Mesendoderm (in vitro differentiated cells): ENCODE measurements at regions not wholly inside any gene's neighbourhood (a gene's known extent, or its start where the extent isn't known, plus 50 kb on each side); places are given as distances from the start of the nearest gene placed in this dataset.

ENCODE experiments used
- DNase-seq: peaks from one replicate; pipeline ENCODE4 v3.0.0; 2013
- H2AK5ac ChIP-seq: 2 replicates; pipeline ENCODE4 v1.6.1; 2013; ENCODE audit warnings: low read length, inconsistent platforms
- H2BK120ac ChIP-seq: 2 replicates; pipeline ENCODE4 v1.6.1; 2013; ENCODE audit warnings: low read depth, mild to moderate bottlenecking, low read length, moderate library complexity, mixed read lengths
- H2BK15ac ChIP-seq: replicated peaks from 2 replicates; pipeline ENCODE4 v1.6.1; 2013; ENCODE audit warnings: low read depth, mild to moderate bottlenecking, moderate library complexity
- H2BK5ac ChIP-seq: 2 replicates; pipeline ENCODE4 v1.6.1; 2013; ENCODE audit warnings: low read length, inconsistent platforms
- H3K18ac ChIP-seq: 2 replicates; pipeline ENCODE4 v1.6.1; 2013; ENCODE audit warnings: mild to moderate bottlenecking, low read length, mixed read lengths
- H3K23ac ChIP-seq: one replicate; pipeline ENCODE4 v1.6.1; 2013; ENCODE audit warnings: low read length
- H3K27ac ChIP-seq: 2 replicates; pipeline ENCODE4 v1.5.1; 2013; ENCODE audit warnings: low read depth, mild to moderate bottlenecking, inconsistent platforms, low read length, moderate library complexity
- H3K27me3 ChIP-seq: 2 replicates; pipeline ENCODE4 v1.6.1; 2013; ENCODE audit warnings: low read length, control low read depth, mild to moderate bottlenecking, inconsistent platforms; ENCODE audit not compliant: insufficient read depth, poor library complexity
- H3K36me3 ChIP-seq: 2 replicates; pipeline ENCODE4 v1.6.1; 2013; ENCODE audit warnings: low read length, inconsistent platforms; ENCODE audit not compliant: control insufficient read depth, insufficient read depth
- H3K4ac ChIP-seq: one replicate; pipeline ENCODE4 v1.6.1; 2013; ENCODE audit warnings: low read depth, mild to moderate bottlenecking, low read length, moderate library complexity
- H3K4me1 ChIP-seq: 2 replicates; pipeline ENCODE4 v1.6.1; 2013; ENCODE audit warnings: low read depth, low read length, inconsistent platforms; ENCODE audit not compliant: control insufficient read depth
- H3K4me2 ChIP-seq: 2 replicates; pipeline ENCODE4 v1.6.1; 2013; ENCODE audit warnings: low read length
- H3K4me3 ChIP-seq: 2 replicates; pipeline ENCODE4 v1.5.1; 2013; ENCODE audit warnings: mild to moderate bottlenecking, low read length
- H3K56ac ChIP-seq: one replicate; pipeline ENCODE4 v1.6.1; 2013; ENCODE audit warnings: low read length
- H3K79me1 ChIP-seq: 2 replicates; pipeline ENCODE4 v1.6.1; 2013; ENCODE audit warnings: low read length, inconsistent platforms
- H3K79me2 ChIP-seq: 2 replicates; pipeline ENCODE4 v1.6.1; 2013; ENCODE audit warnings: mild to moderate bottlenecking, low read length; ENCODE audit not compliant: control insufficient read depth, insufficient read depth
- H3K9ac ChIP-seq: 2 replicates; pipeline ENCODE4 v1.6.1; 2013; ENCODE audit warnings: low read length, inconsistent platforms
- H4K5ac ChIP-seq: one replicate; pipeline ENCODE4 v1.6.1; 2013; ENCODE audit warnings: low read length
- H4K8ac ChIP-seq: one replicate; pipeline ENCODE4 v1.6.1; 2013; ENCODE audit warnings: low read depth, mild to moderate bottlenecking, control low read depth, low read length, moderate library complexity
- WGBS: extraction: QIAGEN DNeasy Blood & Tissue Kit; methylation state at CpG from one replicate; pipeline ENCODE4 v1.1.7; 2013; ENCODE audit warnings: low lambda C conversion rate, missing lambda C conversion rate; ENCODE audit not compliant: insufficient coverage; ENCODE audit errors: extremely low coverage; 5-methylcytosine and 5-hydroxymethylcytosine counted together

GRCh38 chr21:20661246-20661645, 337.0 kb upstream of the NCAM2 start:
- no peak overlapping the region for H3K56ac ChIP-seq
- H3K9ac ChIP-seq = no peak overlapping the region
- WGBS = no CpG with 5 or more reads among the region's 4 CpGs
- no peak overlapping the region for H3K4me2 ChIP-seq
- no peak overlapping the region for H2BK120ac ChIP-seq
- no peak overlapping the region for H3K18ac ChIP-seq
- no peak overlapping the region for H3K4me3 ChIP-seq
- H3K23ac ChIP-seq = no peak overlapping the region
- no peak overlapping the region for H2BK15ac ChIP-seq
- no peaks in the 10 kb centered on the region for H3K27me3 ChIP-seq
- no peak overlapping the region for H3K4ac ChIP-seq
- H2BK5ac ChIP-seq = no peak overlapping the region
- no peak overlapping the region for H3K27ac ChIP-seq
- H3K4me1 ChIP-seq = peaks cover 2% of the 10 kb centered on the region
- H4K8ac ChIP-seq = no peak overlapping the region
- DNase-seq = no peak
- H3K79me1 ChIP-seq = no peaks in the 10 kb centered on the region
- no peak overlapping the region for H4K5ac ChIP-seq
- H3K79me2 ChIP-seq = no peaks in the 10 kb centered on the region
- H2AK5ac ChIP-seq = no peak overlapping the region
- H3K36me3 ChIP-seq = no peaks in the 10 kb centered on the region

GRCh38 chr21:20661745-20662422, 336.3 kb upstream of the NCAM2 start:
- no peaks in the 10 kb centered on the region for H3K36me3 ChIP-seq
- H2BK120ac ChIP-seq = no peak overlapping the region
- H3K4ac ChIP-seq = no peak overlapping the region
- H3K56ac ChIP-seq = no peak overlapping the region
- no peaks in the 10 kb centered on the region for H3K27me3 ChIP-seq
- H3K4me3 ChIP-seq = no peak overlapping the region
- no peak overlapping the region for H4K5ac ChIP-seq
- H2BK5ac ChIP-seq = no peak overlapping the region
- no peak overlapping the region for H3K9ac ChIP-seq
- H3K79me1 ChIP-seq = no peaks in the 10 kb centered on the region
- no peak overlapping the region for H3K23ac ChIP-seq
- no peaks in the 10 kb centered on the region for H3K79me2 ChIP-seq
- H2AK5ac ChIP-seq = no peak overlapping the region
- H3K18ac ChIP-seq = no peak overlapping the region
- DNase-seq = peak; percentile 53
- peaks cover 2% of the 10 kb centered on the region for H3K4me1 ChIP-seq
- H3K27ac ChIP-seq = no peak overlapping the region
- no peak overlapping the region for H3K4me2 ChIP-seq
- no peak overlapping the region for H2BK15ac ChIP-seq
- no peak overlapping the region for H4K8ac ChIP-seq

GRCh38 chr21:20662514-20662913, 335.7 kb upstream of the NCAM2 start:
- no CpG with 5 or more reads among the region's 2 CpGs for WGBS
- no peak overlapping the region for H3K23ac ChIP-seq
- no peak overlapping the region for H3K9ac ChIP-seq
- no peak overlapping the region for H2BK15ac ChIP-seq
- no peaks in the 10 kb centered on the region for H3K36me3 ChIP-seq
- H3K18ac ChIP-seq = no peak overlapping the region
- no peak overlapping the region for H3K4me2 ChIP-seq
- H3K4me1 ChIP-seq = peaks cover 2% of the 10 kb centered on the region
- no peak overlapping the region for H4K8ac ChIP-seq
- DNase-seq = peak; percentile 21
- H3K4ac ChIP-seq = no peak overlapping the region
- no peak overlapping the region for H2AK5ac ChIP-seq
- no peak overlapping the region for H2BK120ac ChIP-seq
- no peak overlapping the region for H2BK5ac ChIP-seq
- H3K56ac ChIP-seq = no peak overlapping the region
- no peak overlapping the region for H4K5ac ChIP-seq
- H3K4me3 ChIP-seq = no peak overlapping the region
- no peaks in the 10 kb centered on the region for H3K27me3 ChIP-seq
- H3K27ac ChIP-seq = no peak overlapping the region
- H3K79me1 ChIP-seq = no peaks in the 10 kb centered on the region
- H3K79me2 ChIP-seq = no peaks in the 10 kb centered on the region

- Histone ChIP-seq H2AK5ac (no peak overlapping the region), H3K79me1 (no peaks in the 10 kb centered on the region), H2BK120ac (no peak overlapping the region), H3K36me3 (no peaks in the 10 kb centered on the region), H3K4me1 (no peaks in the 10 kb centered on the region), H3K4me3 (no peak overlapping the region), H4K5ac (no peak overlapping the region), H3K56ac (no peak overlapping the region), H2BK5ac (no peak overlapping the region), H3K18ac (no peak overlapping the region), H2BK15ac (no peak overlapping the region), H3K9ac (no peak overlapping the region), H3K23ac (no peak overlapping the region), H3K27ac (no peak overlapping the region), H3K27me3 (no peaks in the 10 kb centered on the region), H3K4ac (no peak overlapping the region), H4K8ac (no peak overlapping the region), H3K79me2 (no peaks in the 10 kb centered on the region), H3K4me2 (no peak overlapping the region)
- no CpG with 5 or more reads among the region's 2 CpGs for WGBS
- DNase-seq = no peak
Measured at GRCh38 chr21:20667931-20668330, 330.3 kb upstream of the NCAM2 start.

- H2BK120ac ChIP-seq = no peak overlapping the region
- no peak overlapping the region for H2AK5ac ChIP-seq
- H3K27ac ChIP-seq = no peak overlapping the region
- H3K27me3 ChIP-seq = no peaks in the 10 kb centered on the region
- H2BK15ac ChIP-seq = no peak overlapping the region
- WGBS = no CpG with 5 or more reads among the region's 1 CpG
- H3K18ac ChIP-seq = no peak overlapping the region
- no peak for DNase-seq
- H3K4me1 ChIP-seq = no peaks in the 10 kb centered on the region
- H3K23ac ChIP-seq = no peak overlapping the region
- no peak overlapping the region for H3K4ac ChIP-seq
- H3K4me3 ChIP-seq = no peak overlapping the region
- no peaks in the 10 kb centered on the region for H3K79me2 ChIP-seq
- H4K5ac ChIP-seq = no peak overlapping the region
- no peaks in the 10 kb centered on the region for H3K79me1 ChIP-seq
- H2BK5ac ChIP-seq = no peak overlapping the region
- no peaks in the 10 kb centered on the region for H3K36me3 ChIP-seq
- H3K56ac ChIP-seq = no peak overlapping the region
- H3K4me2 ChIP-seq = no peak overlapping the region
- no peak overlapping the region for H3K9ac ChIP-seq
- H4K8ac ChIP-seq = no peak overlapping the region
Measured at GRCh38 chr21:20685475-20685874, 312.7 kb upstream of the NCAM2 start.

- no peak overlapping the region for H3K27ac ChIP-seq
- H3K4me3 ChIP-seq = no peak overlapping the region
- no peak overlapping the region for H4K5ac ChIP-seq
- no peak overlapping the region for H2BK5ac ChIP-seq
- H3K4me1 ChIP-seq = no peaks in the 10 kb centered on the region
- H3K4ac ChIP-seq = no peak overlapping the region
- H2BK15ac ChIP-seq = no peak overlapping the region
- no CpG with 5 or more reads among the region's 1 CpG for WGBS
- H3K9ac ChIP-seq = no peak overlapping the region
- no peaks in the 10 kb centered on the region for H3K36me3 ChIP-seq
- no peaks in the 10 kb centered on the region for H3K27me3 ChIP-seq
- no peak overlapping the region for H3K56ac ChIP-seq
- no peak overlapping the region for H2BK120ac ChIP-seq
- H3K79me1 ChIP-seq = no peaks in the 10 kb centered on the region
- no peak overlapping the region for H2AK5ac ChIP-seq
- no peak overlapping the region for H4K8ac ChIP-seq
- no peak overlapping the region for H3K23ac ChIP-seq
- DNase-seq = peak; percentile 19
- no peak overlapping the region for H3K4me2 ChIP-seq
- H3K79me2 ChIP-seq = no peaks in the 10 kb centered on the region
- no peak overlapping the region for H3K18ac ChIP-seq
Measured at GRCh38 chr21:20698585-20698984, 299.6 kb upstream of the NCAM2 start.
